ENCODE measurements at regions not wholly inside any gene's neighbourhood (a gene's known extent, or its start where the extent isn't known, plus 50 kb on each side); places are given as distances from the start of the nearest gene placed in this dataset.

- Histone ChIP-seq H2AFZ (ENCODE audit: low read depth, low read length, poor library complexity, severe bottlenecking) (no peak overlapping the region), H3K79me2 (ENCODE audit: insufficient read depth, low read length) (no peaks in the 10 kb centered on the region), H3K27me3 (ENCODE audit: insufficient read depth, low read length) (no peaks in the 10 kb centered on the region), H3K4me1 (ENCODE audit: control insufficient read depth in 1 of 2, insufficient read depth in 2 of 2, low read length in 2 of 2) (no peaks in the 10 kb centered on the region), H3K4me3 (replicated peaks in 1 of 2; ENCODE audit: low read depth in 1 of 2, low read length in 2 of 2) (no peak overlapping the region), H4K20me1 (ENCODE audit: insufficient read depth) (no peaks in the 10 kb centered on the region), H3K4me2 (ENCODE audit: low read length) (no peak overlapping the region), H3K36me3 (ENCODE audit: control insufficient read depth in 1 of 2, insufficient read depth in 2 of 2, low read length in 2 of 2) (no peaks in the 10 kb centered on the region), H3K27ac (ENCODE audit: low read depth, low read length) (no peak overlapping the region), H3K9me2 (ENCODE audit: insufficient read depth) (no peaks in the 10 kb centered on the region), H3K9ac (ENCODE audit: low read length) (no peak overlapping the region), H3K9me3 (ENCODE audit: control insufficient read depth in 1 of 2, insufficient read depth in 1 of 2, low read depth in 1 of 2, low read length in 2 of 2) (no peaks in the 10 kb centered on the region)
- ChIA-PET RAD21 (ENCODE audit: low non-redundant PET in 1 of 2, low total read pairs in 2 of 2, uncharacterized antibody in 2 of 2, unreplicated experiment in 2 of 2) (no interaction called here), POLR2A (no interaction called here), CTCF (no interaction called here)
- intact Hi-C loops (cut with micrococcal nuclease), result no loop called here
- BruUV-seq (replicated peaks), result no TSS peak
- no peak for DNase-seq (ENCODE audit: low read depth, low spot score)
- TF ChIP-seq YY1 (IDR thresholded peaks at IDR 0.05; ENCODE audit: extremely low read depth, insufficient replicate concordance, low read depth, low read length), result no peak
- TF ChIP-seq, protein P1, sequence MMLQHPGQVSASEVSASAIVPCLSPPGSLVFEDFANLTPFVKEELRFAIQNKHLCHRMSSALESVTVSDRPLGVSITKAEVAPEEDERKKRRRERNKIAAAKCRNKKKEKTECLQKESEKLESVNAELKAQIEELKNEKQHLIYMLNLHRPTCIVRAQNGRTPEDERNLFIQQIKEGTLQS (IDR thresholded peaks at IDR 0.05), result no peak
- no peak for TF ChIP-seq POLR2AphosphoS5 (IDR thresholded peaks at IDR 0.05; ENCODE audit: low read depth, low read length)
- no peak for TF ChIP-seq CEBPB (IDR thresholded peaks at IDR 0.05; ENCODE audit: low read depth)
- no peak for TF ChIP-seq TCF7L2 (IDR thresholded peaks at IDR 0.05; ENCODE audit: borderline replicate concordance, extremely low read depth, insufficient read depth, insufficient read length)
- no peak for TF ChIP-seq POLR2A (IDR thresholded peaks at IDR 0.05; ENCODE audit: borderline replicate concordance, extremely low read depth, insufficient read depth, insufficient read length)
- no peak for TF ChIP-seq SP1 (IDR thresholded peaks at IDR 0.05; ENCODE audit: low read depth)
- no peak for TF ChIP-seq JUND (IDR thresholded peaks at IDR 0.05)
- TF ChIP-seq, protein P2, sequence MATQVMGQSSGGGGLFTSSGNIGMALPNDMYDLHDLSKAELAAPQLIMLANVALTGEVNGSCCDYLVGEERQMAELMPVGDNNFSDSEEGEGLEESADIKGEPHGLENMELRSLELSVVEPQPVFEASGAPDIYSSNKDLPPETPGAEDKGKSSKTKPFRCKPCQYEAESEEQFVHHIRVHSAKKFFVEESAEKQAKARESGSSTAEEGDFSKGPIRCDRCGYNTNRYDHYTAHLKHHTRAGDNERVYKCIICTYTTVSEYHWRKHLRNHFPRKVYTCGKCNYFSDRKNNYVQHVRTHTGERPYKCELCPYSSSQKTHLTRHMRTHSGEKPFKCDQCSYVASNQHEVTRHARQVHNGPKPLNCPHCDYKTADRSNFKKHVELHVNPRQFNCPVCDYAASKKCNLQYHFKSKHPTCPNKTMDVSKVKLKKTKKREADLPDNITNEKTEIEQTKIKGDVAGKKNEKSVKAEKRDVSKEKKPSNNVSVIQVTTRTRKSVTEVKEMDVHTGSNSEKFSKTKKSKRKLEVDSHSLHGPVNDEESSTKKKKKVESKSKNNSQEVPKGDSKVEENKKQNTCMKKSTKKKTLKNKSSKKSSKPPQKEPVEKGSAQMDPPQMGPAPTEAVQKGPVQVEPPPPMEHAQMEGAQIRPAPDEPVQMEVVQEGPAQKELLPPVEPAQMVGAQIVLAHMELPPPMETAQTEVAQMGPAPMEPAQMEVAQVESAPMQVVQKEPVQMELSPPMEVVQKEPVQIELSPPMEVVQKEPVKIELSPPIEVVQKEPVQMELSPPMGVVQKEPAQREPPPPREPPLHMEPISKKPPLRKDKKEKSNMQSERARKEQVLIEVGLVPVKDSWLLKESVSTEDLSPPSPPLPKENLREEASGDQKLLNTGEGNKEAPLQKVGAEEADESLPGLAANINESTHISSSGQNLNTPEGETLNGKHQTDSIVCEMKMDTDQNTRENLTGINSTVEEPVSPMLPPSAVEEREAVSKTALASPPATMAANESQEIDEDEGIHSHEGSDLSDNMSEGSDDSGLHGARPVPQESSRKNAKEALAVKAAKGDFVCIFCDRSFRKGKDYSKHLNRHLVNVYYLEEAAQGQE (IDR thresholded peaks at IDR 0.05; ENCODE audit: low read depth), result no peak
- TF ChIP-seq ZFX (IDR thresholded peaks at IDR 0.05), result no peak
- no peak for TF ChIP-seq EGR1 (IDR thresholded peaks at IDR 0.05; ENCODE audit: low read depth)
- no peak for TF ChIP-seq RAD21 (IDR thresholded peaks at IDR 0.05; ENCODE audit: low read depth)
- no peak for TF ChIP-seq EZH2 (IDR thresholded peaks at IDR 0.05)
- TF ChIP-seq CTCF (IDR thresholded peaks at IDR 0.05 in 2 of 3, conservative IDR thresholded peaks at IDR 0.05 in 1 of 3; ENCODE audit: borderline replicate concordance in 1 of 3, insufficient read depth in 1 of 3, low read depth in 2 of 3, low read length in 2 of 3), result no peak
- no peak for TF ChIP-seq FOSL1 (IDR thresholded peaks at IDR 0.05; ENCODE audit: low read depth)
- TF ChIP-seq SRF (IDR thresholded peaks at IDR 0.05; ENCODE audit: low read depth), result no peak
- no peak for ATAC-seq
These were observed 292.1 kb upstream of the CLEC14A start for GRCh38 chr14:38547961-38548490.

Data from HCT116 (cell line).